ENCODE measurements at regions not wholly inside any gene's neighbourhood (a gene's known extent, or its start where the extent isn't known, plus 50 kb on each side); places are given as distances from the start of the nearest gene placed in this dataset.

- no peak for DNase-seq (ENCODE audit: low spot score)
Measured at GRCh38 chr6:126419901-126420300, 80.0 kb downstream of the CENPW start.

DNA sequence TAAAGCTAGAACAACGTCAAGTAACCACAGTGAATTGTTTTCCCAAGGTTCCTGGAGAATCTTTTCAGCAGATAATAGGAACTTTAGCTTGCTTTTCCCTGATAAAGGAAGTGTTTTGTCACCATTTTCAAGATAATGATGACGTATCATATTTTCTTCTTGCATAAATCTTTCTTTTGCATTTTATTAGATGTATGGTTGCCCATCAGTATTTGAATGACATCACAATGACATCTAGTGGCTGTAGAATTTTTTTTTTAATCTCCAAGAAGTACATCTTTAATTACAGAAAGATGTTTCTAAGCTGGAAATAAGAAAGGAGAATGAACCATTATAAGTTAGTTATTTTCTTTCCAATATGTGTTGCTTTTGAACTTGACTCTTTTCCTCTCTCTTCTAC, 83.0 kb downstream of the CENPW start:
- DNase-seq (ENCODE audit: low spot score) = no peak

DNA sequence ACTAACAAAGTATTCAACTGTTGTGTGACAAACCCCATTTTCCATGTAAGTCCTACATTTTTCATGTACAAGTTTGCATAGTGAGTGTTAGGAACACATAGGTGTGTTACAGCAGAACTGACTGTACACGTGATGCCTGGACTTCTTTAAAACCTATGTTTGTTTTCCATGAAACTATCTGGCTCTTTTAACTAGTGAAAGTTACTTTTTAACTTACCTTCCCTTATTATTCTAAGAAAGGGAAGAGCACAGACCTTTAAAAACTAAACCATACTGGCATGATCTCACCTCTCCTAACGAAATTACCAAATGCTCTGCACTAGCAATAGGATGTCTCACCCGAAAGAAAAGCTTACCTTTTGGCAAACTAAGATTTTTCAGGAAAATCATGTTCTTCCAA, 87.8 kb downstream of the CENPW start:
- DNase-seq (ENCODE audit: low spot score) = no peak

GRCh38 chr6:126429866-126430265, 90.0 kb downstream of the CENPW start:
- no peak for DNase-seq (ENCODE audit: low spot score)

DNA sequence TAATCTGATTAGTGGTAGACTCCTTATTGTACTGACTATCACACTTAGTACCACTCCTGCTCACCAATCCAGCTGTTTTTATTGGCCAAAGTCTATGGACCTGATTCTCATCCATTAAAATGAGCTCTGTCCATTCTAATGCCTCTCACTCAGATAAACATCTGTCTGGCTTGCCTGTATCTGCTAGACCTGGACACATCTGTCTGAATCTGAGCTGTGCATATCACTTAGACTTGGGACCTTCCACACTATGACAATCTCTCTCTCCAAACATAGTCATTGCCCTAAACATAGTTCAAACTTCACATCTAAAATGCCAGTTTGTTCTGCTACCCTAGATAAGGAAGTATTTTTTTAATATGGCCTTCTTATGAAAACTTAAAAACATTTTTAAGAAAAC, 92.6 kb downstream of the CENPW start:
- DNase-seq (ENCODE audit: low spot score) = no peak

GRCh38 chr6:126433927-126434326, 94.0 kb downstream of the CENPW start:
- DNase-seq (ENCODE audit: low spot score) = no peak

GRCh38 chr6:126437205-126437604, 97.3 kb downstream of the CENPW start:
- DNase-seq (ENCODE audit: low spot score) = no peak

DNA sequence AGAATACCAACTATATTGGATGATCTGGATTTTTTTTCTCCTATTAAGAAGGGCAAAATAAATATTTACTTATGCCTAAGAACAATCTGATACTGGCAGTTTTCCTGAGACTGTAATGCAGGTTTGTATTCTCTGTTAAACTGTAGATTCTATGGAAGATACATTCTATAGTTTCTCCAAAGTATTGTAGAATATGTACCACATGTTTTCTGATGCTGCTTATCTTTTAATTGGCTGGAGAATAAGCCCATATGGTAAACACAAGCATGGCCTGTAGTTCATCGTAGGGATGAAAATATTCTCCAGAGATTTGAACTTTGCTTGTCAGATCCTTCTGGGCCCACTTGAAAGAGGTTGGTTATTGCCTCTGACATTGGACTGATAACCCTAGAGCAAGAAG, 99.1 kb downstream of the CENPW start:
- no peak for DNase-seq (ENCODE audit: low spot score)

- no peak for DNase-seq (ENCODE audit: low spot score)
Measured at GRCh38 chr6:126440923-126441322, 101.0 kb downstream of the CENPW start.

DNA sequence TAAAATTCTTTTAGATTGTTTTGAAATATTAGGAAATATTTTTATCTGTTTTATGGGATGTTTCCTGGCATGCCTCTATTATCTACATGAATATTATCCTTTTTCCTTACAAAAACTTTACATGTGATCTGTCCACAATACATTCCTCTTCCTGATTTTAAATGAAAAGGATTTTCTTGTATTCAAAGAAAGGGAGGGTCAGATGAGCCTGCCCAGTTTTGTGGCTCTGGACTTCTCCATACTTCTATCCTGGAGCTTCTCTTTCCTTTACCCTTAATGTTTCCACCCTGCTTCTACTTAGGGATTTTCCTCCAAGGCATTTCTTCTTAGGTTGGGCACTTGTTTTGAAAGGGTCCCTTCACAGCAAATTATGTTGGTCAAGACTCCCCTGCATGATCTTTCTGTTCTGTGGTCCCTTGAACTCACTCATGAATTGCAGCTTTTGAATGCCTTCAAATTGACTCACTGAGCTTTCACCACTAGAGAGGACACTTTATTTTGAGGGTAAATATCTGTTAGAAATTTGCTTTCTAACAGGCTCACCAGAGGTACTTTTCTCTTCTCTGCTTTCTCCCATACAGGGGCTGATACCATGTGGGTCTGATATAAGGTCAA, 104.9 kb downstream of the CENPW start:
- DNase-seq (ENCODE audit: low spot score) = peak; percentile 8

- no peak for DNase-seq (ENCODE audit: low spot score)
Measured at GRCh38 chr6:126446248-126446647, 106.3 kb downstream of the CENPW start.

- DNase-seq (ENCODE audit: low spot score) = no peak
Measured at GRCh38 chr6:126447367-126447766, 107.5 kb downstream of the CENPW start.

GRCh38 chr6:126461045-126461444, 121.1 kb downstream of the CENPW start:
- no peak for DNase-seq (ENCODE audit: low spot score)

DNA sequence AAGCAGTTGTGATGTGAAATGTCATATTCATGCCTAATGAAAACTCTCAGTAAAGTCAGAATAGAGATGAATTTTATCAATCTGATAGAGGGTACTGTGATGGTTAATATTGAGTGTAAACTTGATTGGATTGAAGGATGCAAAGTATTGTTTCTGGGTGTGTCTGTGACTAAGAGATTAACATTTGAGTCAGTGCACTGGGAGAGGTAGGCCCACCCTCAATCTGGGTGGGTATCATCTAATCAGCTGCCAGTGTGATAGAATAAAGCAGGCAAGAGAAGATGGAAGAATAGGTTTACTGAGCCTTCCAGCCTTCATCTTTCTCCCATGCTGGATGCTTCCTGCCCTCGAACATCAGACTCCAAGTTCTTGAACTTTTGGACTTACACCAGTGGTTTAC, 124.3 kb downstream of the CENPW start:
- DNase-seq (ENCODE audit: low spot score) = no peak

GRCh38 chr6:126475449-126475848, 135.5 kb downstream of the CENPW start:
- no peak for DNase-seq (ENCODE audit: low spot score)

- no peak for DNase-seq (ENCODE audit: low spot score)
Measured at GRCh38 chr6:126477678-126478077, 137.8 kb downstream of the CENPW start.

DNA sequence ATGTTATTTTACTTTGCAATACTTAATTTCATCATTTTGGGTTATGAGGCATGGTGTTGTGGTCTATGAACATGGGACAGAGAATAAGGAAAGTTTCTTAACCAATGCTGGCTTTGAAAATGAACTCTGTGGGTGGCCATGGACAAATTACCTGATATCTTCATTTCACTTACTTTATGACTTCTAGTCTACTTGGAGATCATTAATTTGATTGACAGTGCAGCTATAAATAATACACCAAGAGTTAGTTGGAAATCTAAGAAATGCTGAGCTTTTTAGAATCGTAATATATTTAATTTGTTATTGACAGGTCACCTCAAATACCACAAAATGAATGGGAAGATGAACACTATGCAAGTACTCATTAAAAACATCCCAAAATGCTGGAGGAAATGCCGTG, 140.4 kb downstream of the CENPW start:
- DNase-seq (ENCODE audit: low spot score) = no peak

- no peak for DNase-seq (ENCODE audit: low spot score)
Measured at GRCh38 chr6:126481319-126481718, 141.4 kb downstream of the CENPW start.

GRCh38 chr6:126504792-126505191, 164.9 kb downstream of the CENPW start:
- DNase-seq (ENCODE audit: low spot score) = no peak

GRCh38 chr6:126513198-126513597, 173.3 kb downstream of the CENPW start:
- DNase-seq (ENCODE audit: low spot score) = no peak

- no peak for DNase-seq (ENCODE audit: low spot score)
Measured at GRCh38 chr6:126516411-126516810, 176.5 kb downstream of the CENPW start.

DNA sequence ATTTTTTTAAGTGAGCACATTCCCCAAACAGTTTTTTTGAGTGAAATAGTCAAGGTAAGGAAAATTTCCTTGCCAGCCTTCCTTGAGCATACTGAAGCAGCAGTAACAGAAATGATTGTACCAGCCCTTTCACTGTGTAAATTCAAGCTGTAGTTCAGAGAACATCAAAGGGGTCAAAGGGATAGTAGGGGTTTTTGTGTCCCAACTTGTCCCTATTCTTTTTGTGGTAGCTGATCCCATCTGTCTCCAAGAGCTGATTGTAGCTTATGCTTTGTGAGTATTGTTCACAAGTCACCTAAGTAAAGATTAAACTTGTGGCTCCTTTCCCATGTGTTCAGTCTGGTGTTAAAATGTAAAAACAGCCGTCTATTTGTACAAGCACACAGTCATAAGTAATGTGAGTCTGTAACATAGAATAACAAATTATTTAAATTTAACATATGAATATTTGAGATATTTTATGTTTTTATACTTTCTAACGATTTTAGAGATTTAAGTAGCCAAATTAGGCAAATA, 185.0 kb downstream of the CENPW start:
- no peak for DNase-seq (ENCODE audit: low spot score)

- no peak for DNase-seq (ENCODE audit: low spot score)
Measured at GRCh38 chr6:126526547-126526946, 186.6 kb downstream of the CENPW start.

DNA sequence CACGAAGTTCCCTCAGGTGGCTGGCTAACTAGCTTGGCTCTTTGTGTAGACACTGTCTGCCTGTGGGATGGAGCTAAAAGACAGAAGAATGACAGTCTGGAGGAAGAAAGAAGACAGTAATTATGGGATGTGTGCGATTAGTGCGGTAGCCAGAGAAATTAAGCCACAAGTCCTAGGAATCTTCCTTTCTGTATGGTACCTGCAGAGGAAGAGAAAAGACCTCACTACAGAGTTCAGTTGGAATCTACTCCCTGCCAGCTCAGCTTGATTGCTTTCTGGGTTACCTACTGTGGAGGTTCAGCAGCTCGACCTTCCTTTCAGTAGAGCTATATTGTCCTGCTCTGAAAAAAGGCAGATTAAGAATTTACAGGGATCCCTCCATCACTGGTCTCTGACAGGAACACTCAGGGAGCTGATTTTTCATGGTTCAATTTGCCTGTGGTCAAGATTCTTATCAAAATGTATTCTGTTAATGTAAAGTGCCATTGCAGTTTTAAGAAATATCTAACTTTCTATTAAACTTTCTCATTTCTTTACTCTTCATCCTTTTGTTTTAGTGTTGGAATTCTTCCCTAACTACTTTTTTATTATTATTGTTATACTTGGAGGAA, 187.2 kb downstream of the CENPW start:
- DNase-seq (ENCODE audit: low spot score) = no peak
